ENCODE measurements at regions not wholly inside any gene's neighbourhood (a gene's known extent, or its start where the extent isn't known, plus 50 kb on each side); places are given as distances from the start of the nearest gene placed in this dataset.

GRCh38 chr1:55313903-55314302 lies 98.7 kb upstream of the USP24 start:
- H4K5ac ChIP-seq (ENCODE audit: insufficient read length, low read depth, low read length) = no peak overlapping the region
- H3K56ac ChIP-seq (ENCODE audit: insufficient read length, low read depth, low read length) = no peak overlapping the region
- TF ChIP-seq CTCF (conservative IDR thresholded peaks at IDR 0.05) = no peak
- no peak for DNase-seq
- H4K91ac ChIP-seq (ENCODE audit: insufficient read length, low read depth, low read length) = no peak overlapping the region
- no peak overlapping the region for H3K18ac ChIP-seq (ENCODE audit: insufficient read length, low read depth, low read length)
- no peak overlapping the region for H3K27ac Mint-ChIP-seq
- H2BK12ac ChIP-seq (ENCODE audit: insufficient read length, low read depth, low read length) = no peak overlapping the region
- H2BK20ac ChIP-seq (ENCODE audit: low read depth, low read length, poor library complexity, severe bottlenecking) = no peak overlapping the region
- H2AK5ac ChIP-seq (ENCODE audit: insufficient read length, low read length) = no peak overlapping the region
- H2BK5ac ChIP-seq (ENCODE audit: insufficient read length, low read length) = no peak overlapping the region
- H3K14ac ChIP-seq (ENCODE audit: insufficient read depth, low read length) = no peak overlapping the region
- no peak overlapping the region for H3T11ph ChIP-seq (ENCODE audit: low read length)
- no peak overlapping the region for H3K4me3 Mint-ChIP-seq
- no peaks in the 10 kb centered on the region for H3K9me3 ChIP-seq (ENCODE audit: control insufficient read depth, low read depth, low read length)
- H3K4me2 ChIP-seq (ENCODE audit: insufficient read depth, insufficient read length, low read length) = no peak overlapping the region
- H3K79me1 ChIP-seq (ENCODE audit: insufficient read depth, low read depth, low read length, poor library complexity, severe bottlenecking) = no peaks in the 10 kb centered on the region
- H3K4ac ChIP-seq (ENCODE audit: low read depth, low read length) = no peak overlapping the region
- no peaks in the 10 kb centered on the region for H3K23me2 ChIP-seq (ENCODE audit: insufficient read length, low read depth, low read length, poor library complexity, severe bottlenecking)
- peaks cover 2% of the 10 kb centered on the region; the same call in 1 of the 2 replicates for H3K27me3 Mint-ChIP-seq (ENCODE audit: low read depth)
- no peak overlapping the region for H3K9ac ChIP-seq (ENCODE audit: extremely low read depth, insufficient read length, low read length)
- H4K8ac ChIP-seq (replicated peaks; ENCODE audit: insufficient read length, low read depth, low read length) = no peak overlapping the region
- H4K20me1 ChIP-seq (ENCODE audit: control insufficient read depth, insufficient read depth, insufficient read length) = no peaks in the 10 kb centered on the region
- H3K23ac ChIP-seq (ENCODE audit: insufficient read length, low read depth, low read length) = no peak overlapping the region
- H3K4me1 Mint-ChIP-seq = peaks cover 2 to 21% of the 10 kb centered on the region in 2 experiments; a peak in 3 of 4 replicates
- H3K27ac ChIP-seq (ENCODE audit: insufficient read length, low read depth, low read length) = no peak overlapping the region
- no peaks in the 10 kb centered on the region for H3K9me3 Mint-ChIP-seq
- H2AFZ ChIP-seq (ENCODE audit: low read length) = no peak overlapping the region
- no peaks in the 10 kb centered on the region; a peak in 1 of 7 replicates for H3K36me3 Mint-ChIP-seq (ENCODE audit: insufficient read depth in 1 of 3, low read depth in 3 of 3)
- no peaks in the 10 kb centered on the region for H3K4me1 ChIP-seq (ENCODE audit: insufficient read depth, low read length)
- no peaks in the 10 kb centered on the region for H3K79me2 ChIP-seq (ENCODE audit: insufficient read depth, low read length)
- WGBS (ENCODE audit: extremely low coverage, insufficient read length, low lambda C conversion rate) = no CpG with 5 or more reads among the region's 5 CpGs
- no peaks in the 10 kb centered on the region for H3K27me3 ChIP-seq (ENCODE audit: insufficient read depth, low read length)
- no peak overlapping the region for H2BK15ac ChIP-seq (ENCODE audit: low read depth, low read length)
- H2BK120ac ChIP-seq (ENCODE audit: low read depth, low read length, poor library complexity, severe bottlenecking) = no peak overlapping the region

Measured in H9 (cell line).